ENCODE measurements at regions not wholly inside any gene's neighbourhood (a gene's known extent, or its start where the extent isn't known, plus 50 kb on each side); places are given as distances from the start of the nearest gene placed in this dataset.

GRCh38 chr5:88407341-88407740, 138.7 kb upstream of the TMEM161B start:
- no peak for TF ChIP-seq GATA2 (IDR thresholded peaks at IDR 0.05; ENCODE audit: low read depth, low read length)
- no peak for TF ChIP-seq GATA3 (IDR thresholded peaks at IDR 0.05; ENCODE audit: low read depth, low read length)
